ENCODE measurements at regions not wholly inside any gene's neighbourhood (a gene's known extent, or its start where the extent isn't known, plus 50 kb on each side); places are given as distances from the start of the nearest gene placed in this dataset.
A peak's percentile ranks its signal among the peaks of the same experiment; 100 is the strongest.

DNA sequence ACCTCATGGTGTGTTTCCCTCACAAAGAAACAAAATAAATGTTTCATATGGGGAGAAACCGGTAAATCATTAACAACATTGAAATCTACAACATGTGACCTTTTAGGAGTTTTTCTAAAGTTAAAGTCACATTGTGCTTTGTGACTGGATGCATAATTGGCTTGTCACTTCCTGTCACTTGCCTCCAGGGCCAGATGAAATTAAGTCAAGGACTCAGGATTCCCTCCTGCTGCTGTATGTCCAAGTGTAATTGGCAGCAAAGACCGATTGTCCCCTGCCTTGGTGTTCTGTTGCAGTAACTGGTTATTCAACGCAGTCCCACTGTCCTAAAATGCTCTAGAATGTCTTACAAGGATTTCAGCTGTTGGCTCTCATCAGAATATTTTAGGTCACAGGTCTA is 448.2 kb downstream of the LIG4 start:
- DNase-seq, result no peak

DNA sequence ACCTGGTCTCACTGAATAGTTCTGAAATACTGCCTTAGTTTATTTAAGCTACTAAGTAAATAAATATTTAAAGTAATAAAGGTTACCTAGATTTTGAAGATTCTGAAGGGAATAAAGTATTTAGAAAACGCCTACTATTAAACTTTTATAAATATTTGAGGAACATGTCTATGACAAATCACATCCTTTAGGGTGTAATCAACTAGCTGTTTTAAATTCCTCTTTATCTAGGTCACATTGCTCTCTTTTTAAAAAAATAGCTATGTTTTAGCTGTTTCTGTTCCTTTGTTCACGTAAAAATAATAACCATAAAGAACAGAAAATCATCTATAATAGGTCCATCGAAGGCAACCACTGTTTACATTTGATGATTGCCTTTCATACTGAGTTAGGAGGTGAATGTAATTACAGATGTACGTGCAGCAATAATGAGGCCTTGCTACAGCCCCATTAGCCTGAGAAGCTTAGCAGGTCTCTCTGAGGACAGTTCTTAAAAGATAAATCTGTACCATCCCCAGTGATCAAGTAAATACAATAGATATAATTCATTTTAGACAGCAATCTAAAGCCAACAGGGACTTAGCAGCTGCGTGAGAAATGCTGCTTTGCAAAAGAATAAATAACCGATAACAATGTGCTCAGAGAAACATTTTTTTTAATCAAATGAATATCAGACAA is 449.5 kb downstream of the LIG4 start:
- DNase-seq, result no peak

- no peak for DNase-seq
Observed at GRCh38 chr13:107764046-107764445, 451.3 kb downstream of the LIG4 start.

DNA sequence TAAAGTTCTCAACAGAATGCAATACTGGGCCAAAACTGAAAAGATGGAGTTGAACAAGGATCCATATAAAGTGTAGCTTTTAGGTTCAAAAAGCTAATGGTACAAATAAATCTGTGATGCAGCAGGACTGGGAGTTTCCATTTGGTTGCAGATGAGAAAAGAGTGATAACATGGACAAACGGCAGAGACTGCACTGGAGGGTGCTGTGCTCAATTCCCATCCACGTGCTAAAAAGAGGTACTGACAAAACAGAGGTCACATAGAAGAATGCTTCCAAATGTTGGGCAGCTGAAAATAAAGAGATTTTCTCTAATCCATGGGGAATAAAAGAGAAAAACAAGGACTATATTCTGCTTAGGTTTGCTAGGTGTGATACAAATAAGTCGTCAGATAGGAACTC is 461.6 kb downstream of the LIG4 start:
- no peak for DNase-seq

DNA sequence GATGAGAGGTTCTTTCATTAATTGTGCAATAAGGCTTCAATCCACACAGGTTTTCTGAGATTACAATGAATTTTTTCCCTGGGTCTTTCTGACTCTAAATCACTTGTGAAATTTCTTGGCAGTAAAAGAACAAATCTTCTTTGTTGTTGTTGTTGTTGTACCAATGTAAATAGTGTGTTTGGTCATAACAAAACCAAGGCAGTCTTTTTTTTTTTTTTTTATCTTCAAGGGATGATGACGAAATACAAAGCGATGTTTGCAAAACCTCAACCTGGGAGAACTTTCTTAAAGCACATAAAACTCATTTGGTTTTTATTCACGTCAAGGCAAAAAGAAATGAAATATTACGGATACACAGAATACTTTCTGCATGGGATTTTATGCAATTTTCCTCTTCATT is 462.0 kb downstream of the LIG4 start:
- no peak for DNase-seq

DNA sequence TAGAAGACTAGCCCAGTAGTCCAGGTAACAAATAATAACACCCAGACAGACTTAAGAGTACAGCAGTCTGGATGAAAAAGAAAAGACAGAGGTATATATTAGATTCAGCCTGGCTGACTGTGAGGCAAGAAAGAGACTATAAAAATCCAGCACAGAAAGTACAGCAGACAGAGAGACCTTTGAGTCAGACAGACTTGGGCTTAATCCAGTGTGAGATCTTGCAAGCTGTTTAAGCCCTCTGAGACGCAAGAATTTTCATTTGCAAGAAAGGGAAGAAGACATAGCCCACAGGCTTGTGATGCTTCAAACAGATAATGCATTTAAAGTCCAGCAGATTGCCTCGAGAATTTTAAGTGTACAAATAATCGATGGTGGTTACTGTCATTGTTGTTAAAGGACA is 471.4 kb downstream of the LIG4 start:
- no peak for DNase-seq

GRCh38 chr13:107743526-107743925 is 471.8 kb downstream of the LIG4 start:
- DNase-seq, result no peak

GRCh38 chr13:107743100-107743499 is 472.2 kb downstream of the LIG4 start:
- DNase-seq, result no peak

- DNase-seq, result no peak
Observed at GRCh38 chr13:107742544-107742943, 472.8 kb downstream of the LIG4 start.

GRCh38 chr13:107738004-107738403 is 477.3 kb downstream of the LIG4 start:
- no peak for DNase-seq

DNA sequence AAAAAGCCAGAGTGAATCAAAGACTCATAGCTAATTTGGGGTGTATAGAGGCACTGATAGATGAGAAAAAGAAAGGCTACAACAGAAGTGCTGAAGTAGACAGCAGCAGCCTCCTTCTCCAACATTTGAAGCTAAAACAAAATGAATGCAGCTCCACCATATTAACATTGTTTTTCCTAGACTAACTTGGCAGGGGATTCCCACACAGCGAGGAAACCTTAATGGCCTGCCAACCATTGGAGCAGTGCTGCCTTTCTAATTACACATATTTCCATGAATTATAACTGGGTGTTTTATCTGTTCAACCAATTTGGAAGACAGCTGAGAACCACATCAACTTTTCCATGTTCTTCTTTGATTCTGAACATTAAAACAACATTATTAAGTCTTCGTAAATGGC is 478.6 kb downstream of the LIG4 start:
- no peak for DNase-seq

DNA sequence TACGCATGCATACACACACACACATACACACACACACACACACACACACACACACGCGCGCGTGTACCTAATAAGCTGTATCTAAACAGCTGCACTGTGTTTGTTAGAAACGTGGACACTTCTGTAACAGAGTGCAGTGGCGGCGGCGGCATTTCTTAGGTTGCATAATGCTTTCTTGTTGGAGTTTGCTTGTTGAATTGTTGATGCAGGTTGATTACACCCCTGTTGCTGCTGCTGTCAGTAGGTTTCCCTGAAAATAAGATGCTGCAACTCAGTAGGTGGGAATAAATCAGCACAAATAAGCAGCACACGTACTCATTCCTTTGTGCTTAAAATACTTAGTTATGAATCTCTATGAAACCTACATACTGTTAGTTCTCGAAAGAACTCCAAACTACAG is 479.2 kb downstream of the LIG4 start:
- no peak for DNase-seq

DNA sequence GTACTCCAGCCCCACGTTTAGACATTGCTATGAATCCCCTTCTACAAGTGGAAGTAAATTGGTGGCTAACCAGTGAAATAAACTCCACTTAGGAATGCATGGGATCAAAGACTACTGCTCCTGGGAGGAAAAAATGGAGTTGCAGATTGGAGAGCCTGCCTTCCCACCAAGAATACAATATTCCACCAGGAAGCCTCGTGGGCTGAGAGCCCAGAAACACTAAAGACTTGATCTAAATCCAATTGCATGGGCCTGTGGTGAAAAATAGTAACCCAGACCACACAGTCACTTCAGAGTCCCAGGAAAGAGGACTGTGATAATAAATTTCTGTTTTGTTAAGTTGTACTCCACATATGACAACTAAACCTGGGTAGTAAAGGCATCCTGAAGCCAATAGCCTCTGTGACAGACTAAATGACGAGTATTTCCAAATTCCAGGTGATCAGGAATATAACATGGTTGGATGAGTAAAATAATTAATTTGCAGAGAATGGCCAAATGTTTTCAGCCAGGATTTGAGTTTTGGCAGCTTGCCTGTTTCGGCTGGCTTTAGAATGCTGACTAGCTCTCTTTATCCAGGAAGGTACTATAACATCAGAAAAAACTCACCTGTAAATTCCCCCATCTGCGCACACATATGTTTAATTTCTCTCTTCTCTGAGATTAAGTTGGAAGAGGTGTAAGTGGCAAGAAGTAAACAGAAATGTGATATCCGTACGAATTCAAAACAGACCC is 480.3 kb downstream of the LIG4 start:
- DNase-seq, result peak in 2 of 56 donors; percentile 8 to 26

DNA sequence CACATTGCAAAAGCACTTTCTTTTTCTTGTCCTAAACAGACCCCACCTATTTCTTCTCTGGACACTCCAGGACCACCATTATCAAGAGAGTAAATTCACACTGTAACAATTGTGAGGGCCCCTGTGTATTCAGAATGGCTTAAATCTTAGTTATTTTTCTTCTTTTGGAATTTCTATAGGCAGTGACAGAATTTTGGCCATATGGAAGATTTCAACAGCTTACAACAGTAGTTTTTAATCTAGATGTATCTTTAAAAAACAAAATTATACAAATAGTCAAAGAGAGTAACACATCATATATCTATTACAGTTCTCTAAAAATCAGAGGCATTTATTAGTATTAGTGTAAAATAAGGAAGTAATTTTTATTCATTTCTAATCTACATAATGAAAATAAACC is 482.1 kb downstream of the LIG4 start:
- DNase-seq, result no peak

- no peak for DNase-seq
Observed at GRCh38 chr13:107730813-107731212, 484.5 kb downstream of the LIG4 start.

- DNase-seq, result no peak
Observed at GRCh38 chr13:107721125-107721869, 494.0 kb downstream of the LIG4 start.

GRCh38 chr13:107716741-107717140 is 498.6 kb downstream of the LIG4 start:
- no peak for DNase-seq

DNA sequence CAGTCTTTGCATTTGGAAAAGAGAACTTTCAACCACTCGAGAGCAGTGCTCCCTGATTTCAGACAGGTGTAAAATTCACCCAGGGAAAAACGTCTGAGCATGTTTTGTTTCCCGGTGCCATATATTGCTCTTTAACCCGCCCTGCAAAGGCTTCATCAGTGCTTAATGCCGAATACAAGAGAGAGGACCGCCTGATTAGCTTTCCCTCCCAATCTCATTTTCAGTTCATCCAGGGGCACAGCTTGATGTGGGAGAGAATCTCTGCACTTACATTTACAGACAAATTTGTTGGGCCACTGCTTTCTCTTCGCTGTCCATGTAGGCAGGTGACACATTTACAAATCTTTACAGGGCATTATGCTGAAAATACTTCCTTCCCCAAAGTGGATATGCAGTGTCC is 499.1 kb downstream of the LIG4 start:
- DNase-seq, result no peak

DNA sequence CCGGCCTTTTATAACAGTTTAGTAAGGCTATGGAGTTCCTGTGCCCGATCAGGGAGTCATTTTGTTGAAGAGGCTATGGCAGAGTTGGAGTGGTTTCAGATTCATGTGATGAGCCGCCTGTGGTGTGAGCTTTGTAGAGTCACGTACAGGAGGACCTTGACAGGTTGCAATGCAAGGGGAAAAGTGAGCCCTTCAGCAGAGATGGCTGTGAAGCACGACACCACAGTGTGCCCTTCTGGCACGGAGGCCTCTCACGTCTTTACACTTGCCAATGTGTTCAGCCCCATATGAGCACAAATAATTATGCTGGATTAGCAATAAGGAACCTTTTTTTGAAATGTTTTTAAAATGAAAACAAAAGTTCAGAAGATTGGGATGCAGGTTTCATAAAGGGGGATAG is 499.8 kb downstream of the LIG4 start:
- DNase-seq, result no peak

DNA sequence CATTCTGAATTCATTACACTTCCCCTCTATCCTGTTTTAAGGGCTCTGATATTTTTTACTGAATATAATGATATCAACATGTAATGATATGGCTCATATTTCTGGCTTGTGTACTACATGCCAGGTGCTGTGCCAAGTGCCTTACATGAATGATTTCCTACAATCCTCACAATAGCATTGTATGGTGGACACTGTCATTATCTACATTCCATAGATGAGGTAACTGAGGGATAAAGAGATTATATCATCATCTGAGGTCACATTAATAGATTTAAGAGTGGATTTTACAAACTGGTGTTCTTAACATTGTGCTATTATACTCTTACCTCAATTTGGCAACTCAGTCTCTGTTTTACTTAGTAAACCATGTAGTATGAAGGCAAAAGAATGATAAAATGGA is 502.0 kb downstream of the LIG4 start:
- DNase-seq, result no peak

DNA sequence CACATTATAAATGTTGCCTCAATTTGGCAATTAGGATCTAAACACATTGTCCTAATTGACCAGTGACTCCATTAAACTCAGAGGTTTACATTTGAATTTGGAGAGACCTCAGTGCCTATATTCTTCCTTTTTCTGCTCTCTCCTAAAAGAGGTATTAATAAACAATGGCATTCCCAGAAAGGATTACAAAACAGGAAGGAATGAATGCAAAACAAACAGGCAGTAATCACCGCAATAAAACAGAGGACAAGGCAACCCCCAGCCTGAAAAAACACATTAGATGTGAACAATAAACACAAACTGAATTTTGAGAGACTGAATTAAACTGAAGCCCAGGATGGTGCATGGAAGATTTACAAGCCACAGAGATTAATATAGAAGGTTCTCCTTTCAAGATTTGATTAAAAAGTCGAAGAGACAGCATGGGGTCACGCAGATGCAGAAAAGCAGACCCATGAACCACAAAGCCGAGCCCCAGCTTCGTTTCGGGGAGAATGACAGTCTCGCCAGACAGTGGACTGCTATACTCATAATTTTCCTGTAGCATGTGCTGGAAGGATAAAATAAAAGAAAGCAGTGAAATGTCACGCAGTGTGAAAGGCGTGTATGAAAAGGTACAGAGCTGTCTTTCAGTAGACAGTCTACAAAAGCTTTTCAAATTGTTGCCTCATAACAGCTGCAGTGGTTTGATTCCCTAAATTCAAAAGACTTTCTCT is 503.0 kb downstream of the LIG4 start:
- no peak for DNase-seq

DNA sequence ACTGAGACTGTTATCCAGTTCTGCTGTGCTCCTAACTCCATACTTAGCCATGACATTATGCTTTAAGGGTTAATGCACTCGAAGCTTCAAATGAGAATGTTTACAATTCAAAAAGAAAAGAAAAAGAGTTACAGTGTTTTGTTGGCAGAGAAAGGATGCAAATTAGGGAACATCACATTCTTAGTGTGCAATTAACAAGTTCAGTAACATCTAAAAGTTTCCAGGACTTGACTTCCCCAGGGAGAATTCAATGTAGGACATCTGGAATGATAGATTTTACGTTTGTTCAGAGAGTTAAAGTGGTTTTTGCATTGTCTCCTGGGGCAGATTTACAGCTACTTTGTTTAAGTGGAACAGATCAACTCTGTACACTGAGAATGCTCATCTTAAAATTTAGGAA is 525.2 kb downstream of the LIG4 start:
- DNase-seq, result no peak
